ENCODE measurements at regions not wholly inside any gene's neighbourhood (a gene's known extent, or its start where the extent isn't known, plus 50 kb on each side); places are given as distances from the start of the nearest gene placed in this dataset.

DNA sequence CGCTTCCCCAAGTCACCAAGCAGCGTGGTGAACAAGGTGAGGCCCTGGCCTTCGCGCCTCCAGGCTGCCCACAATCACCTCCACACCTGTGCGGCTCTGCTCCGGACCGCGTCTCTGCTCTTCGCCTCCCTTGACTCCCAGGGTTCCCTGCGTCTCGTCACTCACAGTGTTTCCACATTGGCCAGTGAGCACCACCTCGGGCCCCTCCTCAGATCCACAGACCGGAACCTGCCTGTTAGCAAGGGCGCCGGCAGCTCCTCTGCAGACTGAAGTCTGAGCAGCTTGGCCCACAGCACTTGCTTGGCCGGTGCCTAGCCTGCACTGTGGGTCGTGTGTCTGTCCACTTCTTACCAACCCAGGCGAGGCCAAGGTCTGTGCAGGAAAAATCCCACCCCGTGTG, 155.3 kb upstream of the ALKAL2 start:
- H3K9me3 ChIP-seq (replicated peaks in 1 of 11), result no peaks in the 10 kb centered on the region
- H3K27ac ChIP-seq, result peak overlapping the region in 1 of 11 experiments; percentile 23; a peak in 1 of 22 replicates
- H3K4me2 ChIP-seq, result peak overlapping the region in 8 of 11 experiments; percentile 8 to 90 (median 82); a peak in 14 of 22 replicates
- peaks cover 39 to 98% (median 92%) of the 10 kb centered on the region in 10 experiments for H3K4me1 ChIP-seq
- no peak overlapping the region for H3K9ac ChIP-seq
- H3K36me3 ChIP-seq, result no peaks in the 10 kb centered on the region
- no peak for TF ChIP-seq Cebpa-rat (IDR thresholded peaks at IDR 0.05)
- peaks cover 0 to 41% (median 0%) of the 10 kb centered on the region in 11 experiments; a peak in 5 of 22 replicates for H3K27me3 ChIP-seq
- no peak overlapping the region for H3K4me3 ChIP-seq
- H4K20me1 ChIP-seq, result no peaks in the 10 kb centered on the region

- H3K4me2 ChIP-seq, result peak overlapping the region; percentile 1 to 81 (median 57); a peak in 21 of 22 replicates
These were observed 153.5 kb upstream of the ALKAL2 start for GRCh38 chr2:441258-442022.

DNA sequence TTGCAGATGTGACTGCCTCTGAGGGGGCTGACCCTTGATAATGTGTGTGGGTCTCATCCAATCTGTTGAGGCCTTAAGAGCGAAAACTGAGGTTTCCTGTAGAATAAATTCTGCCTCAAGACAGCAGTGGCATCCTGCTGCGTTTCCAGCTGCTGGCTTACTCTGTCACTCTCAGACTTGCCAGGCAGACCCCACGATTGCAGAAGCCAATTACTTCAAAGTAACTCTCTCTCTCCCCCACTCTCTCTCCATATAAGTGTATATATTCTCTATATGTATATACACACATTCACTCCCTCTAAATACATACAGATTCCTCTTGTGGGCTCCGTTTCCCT, 152.5 kb upstream of the ALKAL2 start:
- no peak overlapping the region for H3K9ac ChIP-seq
- H3K36me3 ChIP-seq, result no peaks in the 10 kb centered on the region
- no peaks in the 10 kb centered on the region for H3K9me3 ChIP-seq (replicated peaks in 1 of 11)
- H3K27me3 ChIP-seq, result peaks cover 0 to 19% (median 0%) of the 10 kb centered on the region in 11 experiments; a peak in 4 of 22 replicates
- peaks cover 25 to 90% (median 76%) of the 10 kb centered on the region in 10 experiments for H3K4me1 ChIP-seq
- 0 out of 22 replicates have a peak overlapping the region, but pooled peaks of 1 of the 11 experiments have one; percentile 14 for H3K27ac ChIP-seq
- peak overlapping the region in 8 of 11 experiments; percentile 1 to 81 (median 52); a peak in 15 of 22 replicates for H3K4me2 ChIP-seq
- no peak overlapping the region for H3K4me3 ChIP-seq
- no peaks in the 10 kb centered on the region for H4K20me1 ChIP-seq
- TF ChIP-seq Cebpa-rat (IDR thresholded peaks at IDR 0.05), result no peak

More at GRCh38 chr2:441258-442022, 153.5 kb upstream of the ALKAL2 start:
- Histone ChIP-seq H3K9me3 (replicated peaks in 1 of 11) (no peaks in the 10 kb centered on the region), H3K27me3 (peaks cover 0 to 29% (median 0%) of the 10 kb centered on the region in 11 experiments; a peak in 5 of 22 replicates), H3K36me3 (no peaks in the 10 kb centered on the region), H3K9ac (peak overlapping the region in 1 of 11 experiments; percentile 13; a peak in 3 of 22 replicates), H3K4me3 (no peak overlapping the region), H3K27ac (peak overlapping the region in 1 of 11 experiments; percentile 14; a peak in 1 of 22 replicates), H3K4me1 (peaks cover 35 to 96% (median 86%) of the 10 kb centered on the region in 10 experiments), H4K20me1 (no peaks in the 10 kb centered on the region)
- no peak for TF ChIP-seq Cebpa-rat (IDR thresholded peaks at IDR 0.05)

DNA sequence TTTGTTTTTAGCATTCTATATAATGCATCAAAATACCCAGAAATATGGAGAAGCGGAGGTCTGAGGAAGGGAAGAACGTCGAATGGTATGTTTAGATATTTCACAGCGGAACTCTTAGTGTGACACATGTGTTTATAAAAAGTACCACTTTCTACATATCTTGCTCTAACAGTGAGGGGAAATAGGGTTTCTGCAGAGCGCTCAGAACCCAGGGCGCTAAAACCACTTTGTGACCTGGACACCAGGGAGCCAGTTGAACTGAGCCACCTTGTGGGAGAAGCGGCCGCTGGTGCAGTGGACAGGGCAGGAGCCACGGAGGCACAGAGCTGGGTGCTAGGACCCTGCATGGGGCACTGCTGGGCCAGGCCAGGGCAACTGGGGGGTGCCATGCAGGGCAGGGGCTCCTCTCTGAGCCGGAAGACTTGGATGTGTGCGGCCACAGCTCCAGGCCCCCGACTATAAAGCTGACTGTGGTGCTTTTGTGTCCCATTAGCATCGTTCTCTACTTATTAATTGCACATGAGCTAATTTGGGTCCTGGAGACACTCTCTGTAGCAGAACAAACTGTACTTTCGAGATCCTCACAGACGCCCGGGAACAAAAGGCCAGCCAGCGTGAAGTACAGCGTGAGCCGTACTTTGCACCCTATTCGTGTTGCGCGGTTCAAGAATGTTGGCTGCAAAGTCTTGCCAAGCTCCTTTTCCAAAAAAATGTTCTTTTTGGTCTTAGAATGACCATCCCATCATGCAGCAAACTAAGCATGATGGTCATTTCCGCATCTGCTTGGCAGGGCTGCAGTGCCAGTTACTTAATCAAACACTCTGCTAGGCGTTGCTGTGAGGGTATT, 151.9 kb upstream of the ALKAL2 start:
- Histone ChIP-seq H3K36me3 (no peaks in the 10 kb centered on the region), H3K4me3 (no peak overlapping the region), H3K4me1 (peaks cover 19 to 87% (median 73%) of the 10 kb centered on the region in 10 experiments), H3K4me2 (peak overlapping the region in 8 of 11 experiments; percentile 1 to 81 (median 52); a peak in 14 of 22 replicates), H3K27me3 (peaks cover 0 to 13% (median 0%) of the 10 kb centered on the region in 11 experiments; a peak in 4 of 22 replicates), H3K27ac (no peak overlapping the region), H3K9ac (no peak overlapping the region), H4K20me1 (no peaks in the 10 kb centered on the region), H3K9me3 (replicated peaks in 1 of 11) (no peaks in the 10 kb centered on the region)
- no peak for TF ChIP-seq Cebpa-rat (IDR thresholded peaks at IDR 0.05)

DNA sequence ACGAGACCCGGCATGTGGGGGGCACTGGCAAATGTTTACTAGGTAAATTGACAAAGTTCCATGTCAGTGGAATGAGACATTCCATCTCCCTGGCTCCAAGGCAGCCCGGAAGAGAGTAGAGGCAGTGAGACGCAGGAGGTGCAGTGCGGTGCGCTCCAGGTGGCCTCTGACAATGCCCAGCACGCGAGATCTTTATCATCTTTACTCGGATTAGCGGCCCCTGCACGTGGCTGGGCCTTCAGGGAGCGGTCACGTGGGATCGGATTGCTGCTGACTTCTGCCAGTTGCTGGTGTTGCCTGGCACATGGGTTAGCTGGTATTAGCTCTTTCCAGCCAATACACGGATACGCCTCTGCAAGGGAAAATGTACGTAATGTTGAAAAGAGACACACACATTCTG, 151.2 kb upstream of the ALKAL2 start:
- Histone ChIP-seq H3K9me3 (replicated peaks in 1 of 11) (no peaks in the 10 kb centered on the region), H3K4me1 (peaks cover 16 to 83% (median 67%) of the 10 kb centered on the region in 10 experiments), H3K36me3 (no peaks in the 10 kb centered on the region), H3K9ac (no peak overlapping the region), H4K20me1 (no peaks in the 10 kb centered on the region), H3K27ac (no peak overlapping the region), H3K4me2 (peak overlapping the region in 6 of 11 experiments; percentile 62 to 81 (median 72); a peak in 11 of 22 replicates), H3K4me3 (no peak overlapping the region), H3K27me3 (peaks cover 0 to 6% (median 0%) of the 10 kb centered on the region in 11 experiments; a peak in 4 of 22 replicates)
- no peak for TF ChIP-seq Cebpa-rat (IDR thresholded peaks at IDR 0.05)

DNA sequence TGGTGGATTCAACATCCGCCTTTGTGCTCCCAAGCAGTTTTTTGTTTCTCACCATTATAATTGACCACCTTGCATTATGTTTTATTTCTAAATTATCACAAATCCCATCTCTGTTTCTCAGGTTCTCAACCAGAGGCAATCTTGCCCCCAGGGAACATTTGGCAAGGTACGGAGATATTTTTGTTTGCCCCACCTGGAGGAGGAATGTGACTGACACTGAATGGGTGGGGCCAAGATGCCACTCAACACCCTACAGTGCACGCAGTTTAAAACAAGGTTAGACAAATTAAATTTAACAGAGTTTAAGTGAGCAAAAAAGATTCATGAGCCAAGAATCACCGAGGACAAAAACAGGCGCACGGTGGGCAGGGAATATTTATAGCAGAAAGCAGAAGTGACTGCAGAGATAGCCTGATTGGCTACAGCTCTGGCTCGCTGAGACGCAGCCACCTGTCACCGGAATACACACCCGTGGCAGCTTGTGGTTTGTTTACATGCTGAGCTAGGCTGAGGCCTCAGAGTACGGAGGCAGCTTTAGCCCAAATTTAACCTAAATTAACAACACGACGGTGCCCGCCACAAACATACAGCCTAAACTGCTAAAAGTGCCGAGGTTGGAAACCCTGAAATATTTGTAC, 150.0 kb upstream of the ALKAL2 start:
- peak overlapping the region in 5 of 10 experiments; percentile 2 to 22 (median 13); a peak in 5 of 20 replicates for H3K4me3 ChIP-seq
- no peaks in the 10 kb centered on the region for H3K36me3 ChIP-seq
- peaks cover 16 to 73% (median 56%) of the 10 kb centered on the region in 10 experiments for H3K4me1 ChIP-seq
- no peaks in the 10 kb centered on the region for H4K20me1 ChIP-seq
- peak overlapping the region in 2 of 11 experiments; percentile 15 to 17; a peak in 2 of 22 replicates for H3K27ac ChIP-seq
- peak overlapping the region; percentile 60 to 81 (median 71) for H3K4me2 ChIP-seq
- H3K27me3 ChIP-seq, result no peaks in the 10 kb centered on the region
- no peak for TF ChIP-seq Cebpa-rat (IDR thresholded peaks at IDR 0.05)
- no peaks in the 10 kb centered on the region for H3K9me3 ChIP-seq (replicated peaks in 1 of 11)
- H3K9ac ChIP-seq, result peak overlapping the region in 4 of 11 experiments; percentile 4 to 45 (median 8); a peak in 5 of 22 replicates

DNA sequence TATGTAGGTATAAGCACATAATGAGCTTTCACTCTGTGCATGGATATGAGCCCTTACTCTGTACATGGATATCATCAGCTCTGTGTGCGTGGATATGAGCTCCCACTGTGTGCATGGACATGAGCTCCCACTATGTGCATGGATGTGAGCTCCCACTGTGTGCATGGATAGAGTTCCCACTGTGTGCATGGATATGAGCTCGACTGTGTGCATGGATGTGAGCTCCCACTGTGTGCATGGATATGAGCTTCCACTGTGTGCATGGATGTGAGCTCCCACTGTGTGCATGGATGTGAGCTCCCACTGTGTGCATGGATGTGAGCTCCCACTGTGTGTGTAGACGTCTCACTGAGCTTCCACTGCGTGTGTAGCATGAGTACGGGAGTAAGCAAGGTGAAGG, 149.3 kb upstream of the ALKAL2 start:
- Histone ChIP-seq H3K36me3 (no peaks in the 10 kb centered on the region), H3K4me2 (peak overlapping the region in 7 of 11 experiments; percentile 62 to 81 (median 71); a peak in 12 of 22 replicates), H3K27ac (no peak overlapping the region), H3K27me3 (no peaks in the 10 kb centered on the region), H3K4me1 (peaks cover 16 to 70% (median 54%) of the 10 kb centered on the region in 10 experiments), H3K9me3 (replicated peaks in 1 of 11) (no peaks in the 10 kb centered on the region), H4K20me1 (no peaks in the 10 kb centered on the region), H3K9ac (no peak overlapping the region), H3K4me3 (no peak overlapping the region)
- TF ChIP-seq Cebpa-rat (IDR thresholded peaks at IDR 0.05), result no peak

GRCh38 chr2:436205-436604, 148.3 kb upstream of the ALKAL2 start:
- Histone ChIP-seq H3K27ac (no peak overlapping the region), H3K4me3 (no peak overlapping the region), H3K9me3 (replicated peaks in 1 of 11) (no peaks in the 10 kb centered on the region), H3K9ac (no peak overlapping the region), H3K4me2 (no peak overlapping the region), H4K20me1 (no peaks in the 10 kb centered on the region), H3K4me1 (peaks cover 9 to 61% (median 46%) of the 10 kb centered on the region in 10 experiments), H3K36me3 (no peaks in the 10 kb centered on the region), H3K27me3 (no peaks in the 10 kb centered on the region)
- TF ChIP-seq Cebpa-rat (IDR thresholded peaks at IDR 0.05), result no peak
